Hepatocyte (in vitro differentiated cells): ENCODE measurements at regions not wholly inside any gene's neighbourhood (a gene's known extent, or its start where the extent isn't known, plus 50 kb on each side); places are given as distances from the start of the nearest gene placed in this dataset.

Source experiments
- EZH2 ChIP-seq: fragments of 200-600 bp; sonication (generic); IDR thresholded peaks from 2 replicates; pipeline ENCODE4 v1.6.1; 2016; ENCODE audit warnings: antibody characterized with exemption, mild to moderate bottlenecking, borderline replicate concordance
- TF ChIP-seq, protein P1 (sequence below): fragments of 200-600 bp; sonication (generic); IDR thresholded peaks from 2 replicates; pipeline ENCODE4 v1.5.1; 2016; ENCODE audit warnings: antibody characterized with exemption, mild to moderate bottlenecking; ENCODE audit not compliant: poor library complexity

DNA sequence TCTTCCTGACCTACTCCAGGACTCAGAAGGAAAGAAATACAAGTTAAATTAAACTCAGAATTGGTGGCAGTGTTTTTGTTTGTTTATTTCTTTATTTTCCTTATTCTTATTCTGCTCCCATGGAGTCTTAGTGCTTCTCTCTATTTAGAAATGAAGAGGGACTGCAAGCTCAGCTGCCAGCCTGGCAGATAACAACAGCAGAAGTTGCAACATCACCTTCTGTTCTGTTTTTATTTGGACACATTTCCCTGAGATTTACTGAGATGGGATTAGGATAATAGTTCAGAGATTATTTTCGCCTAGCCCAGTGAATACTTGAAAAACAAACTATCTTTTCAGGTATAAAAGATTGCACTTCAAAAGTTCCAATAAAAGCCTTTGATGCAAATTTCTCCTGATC, 70.4 kb upstream of the DTNA start:
- TF ChIP-seq, protein P1, sequence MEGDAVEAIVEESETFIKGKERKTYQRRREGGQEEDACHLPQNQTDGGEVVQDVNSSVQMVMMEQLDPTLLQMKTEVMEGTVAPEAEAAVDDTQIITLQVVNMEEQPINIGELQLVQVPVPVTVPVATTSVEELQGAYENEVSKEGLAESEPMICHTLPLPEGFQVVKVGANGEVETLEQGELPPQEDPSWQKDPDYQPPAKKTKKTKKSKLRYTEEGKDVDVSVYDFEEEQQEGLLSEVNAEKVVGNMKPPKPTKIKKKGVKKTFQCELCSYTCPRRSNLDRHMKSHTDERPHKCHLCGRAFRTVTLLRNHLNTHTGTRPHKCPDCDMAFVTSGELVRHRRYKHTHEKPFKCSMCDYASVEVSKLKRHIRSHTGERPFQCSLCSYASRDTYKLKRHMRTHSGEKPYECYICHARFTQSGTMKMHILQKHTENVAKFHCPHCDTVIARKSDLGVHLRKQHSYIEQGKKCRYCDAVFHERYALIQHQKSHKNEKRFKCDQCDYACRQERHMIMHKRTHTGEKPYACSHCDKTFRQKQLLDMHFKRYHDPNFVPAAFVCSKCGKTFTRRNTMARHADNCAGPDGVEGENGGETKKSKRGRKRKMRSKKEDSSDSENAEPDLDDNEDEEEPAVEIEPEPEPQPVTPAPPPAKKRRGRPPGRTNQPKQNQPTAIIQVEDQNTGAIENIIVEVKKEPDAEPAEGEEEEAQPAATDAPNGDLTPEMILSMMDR, result no peak
- TF ChIP-seq EZH2, result no peak
